ENCODE measurements at regions not wholly inside any gene's neighbourhood (a gene's known extent, or its start where the extent isn't known, plus 50 kb on each side); places are given as distances from the start of the nearest gene placed in this dataset.

DNA sequence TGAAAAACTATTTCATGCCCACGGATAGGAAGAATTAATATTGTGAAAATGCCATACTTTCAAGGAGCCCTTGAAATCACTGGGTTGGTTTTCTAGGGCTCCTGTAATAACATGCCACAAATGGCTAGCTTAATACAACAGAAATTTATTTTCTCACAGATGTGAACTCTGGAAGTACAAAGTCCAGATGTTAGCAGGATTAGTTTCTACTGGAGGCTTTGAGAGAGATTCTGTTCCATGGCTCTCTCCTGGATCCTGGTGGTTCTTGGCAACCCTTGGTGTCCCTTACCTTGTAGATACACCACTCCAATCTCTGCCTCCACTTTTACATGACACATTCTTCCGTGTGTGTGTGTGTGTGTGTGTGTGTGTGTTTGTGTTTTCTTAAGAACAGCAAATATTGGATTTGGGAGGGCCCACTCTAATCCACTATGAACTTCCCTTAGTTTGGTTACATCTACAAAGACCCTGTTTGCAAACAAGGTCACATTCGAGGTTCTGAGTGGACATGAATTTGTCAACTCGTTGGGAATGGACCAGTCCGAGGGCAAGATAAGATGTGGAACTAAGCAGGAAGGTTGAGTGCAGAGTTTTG is 381.1 kb downstream of the IPO8 start:
- no peak overlapping the region for H3K56ac ChIP-seq (ENCODE audit: extremely low read depth, insufficient read depth, low read length)
- no peaks in the 10 kb centered on the region for H3K79me1 ChIP-seq (ENCODE audit: low read depth in 1 of 2, low read length in 2 of 2)
- H2AK9ac ChIP-seq (replicated peaks; ENCODE audit: low read depth, low read length, poor library complexity): no peak overlapping the region
- no peak for TF ChIP-seq RFX5 (IDR thresholded peaks at IDR 0.05; ENCODE audit: low read depth, low read length)
- TF ChIP-seq CEBPB (IDR thresholded peaks at IDR 0.05; ENCODE audit: low read depth, low read length): no peak
- no peak for TF ChIP-seq MAFK (IDR thresholded peaks at IDR 0.05; ENCODE audit: low read depth, low read length)
- TF ChIP-seq USF2 (IDR thresholded peaks at IDR 0.05; ENCODE audit: low read depth, low read length): no peak
- H3K9ac ChIP-seq (ENCODE audit: low read depth, low read length): no peak overlapping the region
- no peak overlapping the region for H3K18ac ChIP-seq (ENCODE audit: low read depth, low read length)
- H4K8ac ChIP-seq (ENCODE audit: low read depth in 2 of 2, low read length in 2 of 2): no peak overlapping the region
- H2BK120ac ChIP-seq (ENCODE audit: low read depth, low read length): no peak overlapping the region
- intact Hi-C loops (cut with micrococcal nuclease): no loop called here
- H3K4me1 ChIP-seq (ENCODE audit: control insufficient read depth, insufficient read depth, low read length): no peaks in the 10 kb centered on the region
- no peak overlapping the region for H4K91ac ChIP-seq (ENCODE audit: insufficient read depth, low read depth, low read length)
- no peak overlapping the region for H2AFZ ChIP-seq (replicated peaks; ENCODE audit: low read length, poor library complexity)
- no peaks in the 10 kb centered on the region for H3K9me1 ChIP-seq (ENCODE audit: insufficient read depth, low read length)
- ATAC-seq (ENCODE audit: low read depth): no peak
- H2BK15ac ChIP-seq (ENCODE audit: low read depth, low read length): no peak overlapping the region
- H3K14ac ChIP-seq (replicated peaks; ENCODE audit: low read depth, low read length): no peak overlapping the region
- H3K27me3 ChIP-seq (ENCODE audit: control insufficient read depth, insufficient read depth, low read length): no peaks in the 10 kb centered on the region
- H4K20me1 ChIP-seq (ENCODE audit: insufficient read depth, low read length): no peaks in the 10 kb centered on the region; the same call in 1 of the 2 replicates
- no TSS peak for BruUV-seq (replicated peaks)
- H3K4me3 ChIP-seq (ENCODE audit: insufficient read depth, low read depth, low read length): no peak overlapping the region
- H3K27ac ChIP-seq (ENCODE audit: insufficient read depth, low read length): no peak overlapping the region
- dilution Hi-C loops (cut with HindIII; ENCODE audit: low sequenced_read_pairs, unreplicated experiment): no loop called here
- H3K23ac ChIP-seq (ENCODE audit: low read depth, low read length): no peak overlapping the region
- H2AK5ac ChIP-seq (ENCODE audit: low read depth, low read length): no peak overlapping the region
- in situ Hi-C loops (cut with MboI; ENCODE audit: low sequenced_read_pairs): loop anchor here (25.0 kb wide), 1 partner anchor 498 kb away; no protein-coding TSS in a partner anchor
- no peak overlapping the region for H2BK20ac ChIP-seq (ENCODE audit: low read depth, low read length)
- DNase-seq: no peak
- CTCF ChIA-PET: no interaction called here
- no peak overlapping the region for H3K4me2 ChIP-seq (ENCODE audit: low read depth, low read length)
- H3K4ac ChIP-seq (ENCODE audit: low read depth, low read length): no peak overlapping the region
- no peak overlapping the region for H4K5ac ChIP-seq (ENCODE audit: low read depth, low read length)
- H2BK5ac ChIP-seq (ENCODE audit: low read depth, low read length, poor library complexity, severe bottlenecking): no peak overlapping the region
- H3K9me3 ChIP-seq (ENCODE audit: control insufficient read depth, insufficient read depth, low read length): no peaks in the 10 kb centered on the region; the same call in 1 of the 2 replicates
- WGBS, 2 experiments (ENCODE audit: extremely low coverage in 2 of 2, insufficient read length in 1 of 2): 20% methylated on average over 1 of the region's 5 CpGs; no CpG with 5 or more reads in 1 of the 2 experiments
- no peaks in the 10 kb centered on the region for H3K36me3 ChIP-seq (ENCODE audit: control insufficient read depth, insufficient read depth, low read length)
- POLR2A ChIA-PET (ENCODE audit: unreplicated experiment): no interaction called here
